Parathyroid adenoma (tissue), 2 donors: ENCODE measurements at regions not wholly inside any gene's neighbourhood (a gene's known extent, or its start where the extent isn't known, plus 50 kb on each side); places are given as distances from the start of the nearest gene placed in this dataset.

Experiments used
- H2AFZ ChIP-seq: fragments of 300-600 bp; sonication (generic); one replicate; pipeline ENCODE4 v1.7.0; 2017; ENCODE audit warnings: antibody characterized with exemption, mild to moderate bottlenecking
- H3K27ac ChIP-seq: fragments of 300-600 bp; sonication (generic); one replicate; pipeline ENCODE4 v1.7.0; 2017
- H3K27me3 ChIP-seq: fragments of 300-600 bp; sonication (generic); one replicate; pipeline ENCODE4 v1.7.0; 2017; ENCODE audit warnings: low read length; ENCODE audit not compliant: control insufficient read depth, insufficient read depth
- H3K36me3 ChIP-seq: fragments of 300-600 bp; sonication (generic); one replicate; pipeline ENCODE4 v1.7.0; 2017; ENCODE audit warnings: low read length; ENCODE audit not compliant: control insufficient read depth, insufficient read depth
- H3K4me1 ChIP-seq: fragments of 300-600 bp; sonication (generic); one replicate; pipeline ENCODE4 v1.7.0; 2017; ENCODE audit warnings: control low read depth
- H3K4me2 ChIP-seq: fragments of 300-600 bp; sonication (generic); one replicate; pipeline ENCODE4 v1.7.0; 2017; ENCODE audit warnings: low read length
- H3K4me3 ChIP-seq: fragments of 300-600 bp; sonication (generic); one replicate; pipeline ENCODE4 v1.7.0; 2017; ENCODE audit warnings: low read depth, low read length
- H3K79me2 ChIP-seq: fragments of 300-600 bp; sonication (generic); one replicate; pipeline ENCODE4 v1.7.0; 2017; ENCODE audit warnings: control low read depth
- H3K9ac ChIP-seq: fragments of 300-600 bp; sonication (generic); one replicate; pipeline ENCODE4 v1.7.0; 2017; ENCODE audit warnings: mild to moderate bottlenecking
- H3K9me3 ChIP-seq: fragments of 300-600 bp; sonication (generic); one replicate; pipeline ENCODE4 v1.7.0; 2017; ENCODE audit warnings: low read length; ENCODE audit not compliant: control insufficient read depth
- CTCF ChIP-seq: fragments of 300-600 bp; sonication (generic); IDR thresholded peaks from one replicate; pipeline ENCODE4 v1.7.0; 2017; ENCODE audit warnings: antibody characterized with exemption, mild to moderate bottlenecking
- donor health status: primary hyperparathyroidism.

- Histone ChIP-seq H2AFZ (no peak overlapping the region), H3K27ac (no peak overlapping the region), H3K4me1 (no peaks in the 10 kb centered on the region), H3K9me3 (no peaks in the 10 kb centered on the region), H3K4me3 (no peak overlapping the region), H3K36me3 (no peaks in the 10 kb centered on the region), H3K79me2 (no peaks in the 10 kb centered on the region), H3K4me2 (no peak overlapping the region), H3K9ac (no peak overlapping the region), H3K27me3 (no peaks in the 10 kb centered on the region)
- TF ChIP-seq CTCF, result no peak
These were observed 306.6 kb upstream of the LYPLAL1 start for GRCh38 chr1:218867066-218867465.

- Histone ChIP-seq H3K27me3 (no peaks in the 10 kb centered on the region), H3K4me3 (no peak overlapping the region), H3K9me3 (no peaks in the 10 kb centered on the region), H3K36me3 (no peaks in the 10 kb centered on the region), H3K79me2 (no peaks in the 10 kb centered on the region), H2AFZ (no peak overlapping the region), H3K9ac (no peak overlapping the region), H3K4me2 (no peak overlapping the region), H3K27ac (no peak overlapping the region), H3K4me1 (no peaks in the 10 kb centered on the region)
- TF ChIP-seq CTCF, result no peak
These were observed 305.6 kb upstream of the LYPLAL1 start for GRCh38 chr1:218867941-218868626.

- Histone ChIP-seq H3K9ac (no peak overlapping the region), H3K36me3 (no peaks in the 10 kb centered on the region), H3K4me2 (no peak overlapping the region), H3K79me2 (no peaks in the 10 kb centered on the region), H3K27me3 (no peaks in the 10 kb centered on the region), H3K9me3 (no peaks in the 10 kb centered on the region), H3K4me3 (no peak overlapping the region), H3K27ac (no peak overlapping the region), H2AFZ (no peak overlapping the region), H3K4me1 (no peaks in the 10 kb centered on the region)
- no peak for TF ChIP-seq CTCF
These were observed 304.4 kb upstream of the LYPLAL1 start for GRCh38 chr1:218869276-218869675.

- no peaks in the 10 kb centered on the region for H3K9me3 ChIP-seq
- no peak for TF ChIP-seq CTCF
- no peak overlapping the region for H3K27ac ChIP-seq
- no peak overlapping the region for H3K4me2 ChIP-seq
- H3K4me1 ChIP-seq, result no peaks in the 10 kb centered on the region
- no peak overlapping the region for H3K4me3 ChIP-seq
- H2AFZ ChIP-seq, result no peak overlapping the region
- no peaks in the 10 kb centered on the region for H3K27me3 ChIP-seq
- H3K36me3 ChIP-seq, result no peaks in the 10 kb centered on the region
- H3K9ac ChIP-seq, result no peak overlapping the region
- H3K79me2 ChIP-seq, result no peaks in the 10 kb centered on the region
These were observed 301.7 kb upstream of the LYPLAL1 start for GRCh38 chr1:218872026-218872425.

- Histone ChIP-seq H3K36me3 (no peaks in the 10 kb centered on the region), H3K9ac (no peak overlapping the region), H3K79me2 (no peaks in the 10 kb centered on the region), H3K27me3 (no peaks in the 10 kb centered on the region), H3K4me2 (no peak overlapping the region), H2AFZ (no peak overlapping the region), H3K4me3 (no peak overlapping the region), H3K27ac (no peak overlapping the region), H3K4me1 (no peaks in the 10 kb centered on the region), H3K9me3 (no peaks in the 10 kb centered on the region)
- TF ChIP-seq CTCF, result no peak
These were observed 300.8 kb upstream of the LYPLAL1 start for GRCh38 chr1:218872928-218873327.
